RWPE2 (cell line): ENCODE measurements at regions not wholly inside any gene's neighbourhood (a gene's known extent, or its start where the extent isn't known, plus 50 kb on each side); places are given as distances from the start of the nearest gene placed in this dataset.

ENCODE experiments used
- ATAC-seq: fragments of 200-7000 bp; cut with Tn5 transposase; 3 replicates; pipeline ENCODE4 v1.9.1; 2021; ENCODE audit warnings: low read depth
- DNase-seq: peaks from one replicate; pipeline ENCODE4 v3.0.0-alpha.2; 2020; ENCODE audit warnings: low spot score
- H3K27ac ChIP-seq: fragments of 450-650 bp; 2 replicates; pipeline ENCODE4 v1.5.1; 2017; ENCODE audit warnings: mild to moderate bottlenecking; ENCODE audit not compliant: poor library complexity, severe bottlenecking
- H3K27me3 ChIP-seq: fragments of 250-450 bp; sonication (Bioruptor Pico); 2 replicates; pipeline ENCODE4 v1.5.1; 2021; ENCODE audit warnings: mild to moderate bottlenecking, moderate library complexity; ENCODE audit not compliant: insufficient read depth, poor library complexity, severe bottlenecking
- H3K36me3 ChIP-seq: fragments of 250-450 bp; sonication (Bioruptor Pico); 2 replicates; pipeline ENCODE4 v1.5.1; 2020; ENCODE audit warnings: low read depth, mild to moderate bottlenecking, moderate library complexity
- H3K4me1 ChIP-seq: fragments of 250-450 bp; sonication (Bioruptor Pico); 2 replicates; pipeline ENCODE4 v1.5.1; 2021; ENCODE audit warnings: mild to moderate bottlenecking, moderate library complexity; ENCODE audit not compliant: insufficient read depth, poor library complexity, severe bottlenecking
- H3K4me3 ChIP-seq: fragments of 250-450 bp; sonication (Bioruptor Pico); 2 replicates; pipeline ENCODE4 v1.5.1; 2021; ENCODE audit warnings: mild to moderate bottlenecking, moderate library complexity; ENCODE audit not compliant: severe bottlenecking
- H3K9me3 ChIP-seq: fragments of 250-450 bp; sonication (Bioruptor Pico); 2 replicates; pipeline ENCODE4 v1.5.1; 2021; ENCODE audit warnings: mild to moderate bottlenecking, moderate library complexity; ENCODE audit not compliant: severe bottlenecking
- TF ChIP-seq, protein P1 (sequence below): fragments of 450-650 bp; IDR thresholded peaks from one replicate; pipeline ENCODE4 v1.5.1; 2017; ENCODE audit warnings: mild to moderate bottlenecking, moderate library complexity; ENCODE audit not compliant: poor library complexity, severe bottlenecking

DNA sequence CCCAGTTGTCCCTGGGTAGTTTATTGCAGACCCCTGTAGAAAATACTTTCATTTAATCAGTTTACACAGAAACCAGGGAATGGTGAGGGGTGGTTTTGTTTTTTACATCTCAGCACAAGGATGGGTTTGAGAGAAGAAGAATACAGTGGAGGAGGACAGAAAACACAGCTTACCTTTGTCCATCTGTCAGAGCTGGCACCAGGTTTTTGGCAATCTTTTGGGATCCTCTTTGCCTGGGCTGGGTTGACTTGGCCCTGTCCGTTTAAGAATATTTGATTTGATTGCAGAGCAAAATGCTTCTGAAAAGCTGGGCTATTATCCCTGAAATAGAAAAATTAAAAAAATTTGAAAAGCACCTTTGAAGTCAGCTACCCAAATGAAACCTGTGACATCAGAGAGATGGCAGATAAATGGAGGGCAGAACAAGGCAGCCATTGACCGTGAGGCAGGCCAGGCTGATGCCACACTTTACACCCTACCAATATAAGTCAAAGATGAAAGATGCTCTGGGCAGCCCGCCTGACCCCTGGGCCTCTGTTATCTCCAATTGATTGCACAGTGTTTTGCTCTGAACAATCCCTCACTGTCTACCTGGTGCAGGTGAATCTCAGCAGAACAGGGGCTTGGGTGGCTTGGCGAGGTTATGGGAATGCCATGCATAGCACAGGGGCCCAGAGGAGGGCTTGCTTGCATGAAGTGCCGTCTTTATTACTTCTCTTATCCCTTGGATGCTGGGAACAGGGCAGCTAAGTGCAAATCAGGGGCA lies 218.8 kb downstream of the LMX1A start:
- ATAC-seq (no peak), DNase-seq (no peak)
- TF ChIP-seq, protein P1, sequence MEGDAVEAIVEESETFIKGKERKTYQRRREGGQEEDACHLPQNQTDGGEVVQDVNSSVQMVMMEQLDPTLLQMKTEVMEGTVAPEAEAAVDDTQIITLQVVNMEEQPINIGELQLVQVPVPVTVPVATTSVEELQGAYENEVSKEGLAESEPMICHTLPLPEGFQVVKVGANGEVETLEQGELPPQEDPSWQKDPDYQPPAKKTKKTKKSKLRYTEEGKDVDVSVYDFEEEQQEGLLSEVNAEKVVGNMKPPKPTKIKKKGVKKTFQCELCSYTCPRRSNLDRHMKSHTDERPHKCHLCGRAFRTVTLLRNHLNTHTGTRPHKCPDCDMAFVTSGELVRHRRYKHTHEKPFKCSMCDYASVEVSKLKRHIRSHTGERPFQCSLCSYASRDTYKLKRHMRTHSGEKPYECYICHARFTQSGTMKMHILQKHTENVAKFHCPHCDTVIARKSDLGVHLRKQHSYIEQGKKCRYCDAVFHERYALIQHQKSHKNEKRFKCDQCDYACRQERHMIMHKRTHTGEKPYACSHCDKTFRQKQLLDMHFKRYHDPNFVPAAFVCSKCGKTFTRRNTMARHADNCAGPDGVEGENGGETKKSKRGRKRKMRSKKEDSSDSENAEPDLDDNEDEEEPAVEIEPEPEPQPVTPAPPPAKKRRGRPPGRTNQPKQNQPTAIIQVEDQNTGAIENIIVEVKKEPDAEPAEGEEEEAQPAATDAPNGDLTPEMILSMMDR = no peak
- Histone ChIP-seq H3K9me3 (no peaks in the 10 kb centered on the region), H3K36me3 (no peaks in the 10 kb centered on the region), H3K4me3 (no peak overlapping the region), H3K27ac (no peak overlapping the region), H3K4me1 (no peaks in the 10 kb centered on the region), H3K27me3 (peaks cover 3% of the 10 kb centered on the region)

DNA sequence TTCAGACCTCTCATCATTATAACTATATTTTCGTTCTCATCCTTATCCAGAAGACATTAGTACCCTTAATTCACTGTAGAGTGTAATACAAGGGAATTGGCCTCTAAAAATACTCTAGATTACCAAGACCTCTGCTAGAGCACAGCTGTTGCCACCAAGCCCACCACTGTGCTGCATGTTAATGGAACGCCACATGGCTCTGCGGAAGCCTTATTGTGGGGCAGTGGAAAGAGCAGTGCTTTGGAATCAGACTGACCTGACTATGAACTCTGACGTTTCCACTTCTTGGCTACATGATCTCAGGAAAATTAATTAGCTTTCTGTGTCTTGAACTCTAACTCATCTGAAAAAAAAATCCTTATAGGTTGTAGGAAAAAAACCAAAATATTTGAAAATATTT lies 222.1 kb downstream of the LMX1A start:
- no peaks in the 10 kb centered on the region for H3K36me3 ChIP-seq
- ATAC-seq (no peak), DNase-seq (no peak)
- no peak overlapping the region for H3K4me3 ChIP-seq
- no peak overlapping the region for H3K27ac ChIP-seq
- no peaks in the 10 kb centered on the region for H3K4me1 ChIP-seq
- no peaks in the 10 kb centered on the region for H3K9me3 ChIP-seq
- no peaks in the 10 kb centered on the region for H3K27me3 ChIP-seq
- TF ChIP-seq, protein P1 = no peak

DNA sequence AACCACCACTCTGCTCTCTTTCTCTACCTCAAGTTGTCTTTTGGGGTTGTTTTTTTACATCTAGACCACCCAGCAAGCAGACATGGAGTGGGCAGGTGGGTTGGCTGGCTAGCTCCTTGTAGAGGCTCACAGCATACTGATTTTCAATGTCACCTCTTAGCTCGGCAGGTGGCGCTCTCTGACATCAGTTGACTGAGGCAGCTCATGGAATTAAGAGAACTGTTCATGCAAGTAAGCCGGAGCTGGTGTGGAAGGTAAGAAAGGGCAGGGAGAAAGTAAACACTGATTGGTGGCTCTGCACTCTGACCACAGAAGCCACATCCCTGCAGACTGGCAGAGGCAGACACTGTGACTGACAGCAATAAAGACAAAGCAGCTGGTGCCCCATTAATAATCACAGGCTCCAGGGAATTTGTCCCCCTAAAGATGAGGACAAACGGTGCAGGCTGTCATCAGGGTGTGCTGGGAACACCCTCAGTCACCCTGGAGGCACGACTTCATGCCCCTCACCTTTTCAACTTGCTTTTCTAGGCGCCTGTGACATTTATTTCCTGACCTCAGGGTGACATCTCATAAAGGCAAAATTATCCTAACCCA lies 226.8 kb downstream of the LMX1A start:
- TF ChIP-seq, protein P1 = peak; percentile 70
- peak; percentile 76 for ATAC-seq
- H3K27me3 ChIP-seq = peaks cover 8% of the 10 kb centered on the region
- no peak overlapping the region for H3K27ac ChIP-seq
- no peaks in the 10 kb centered on the region for H3K36me3 ChIP-seq
- no peak for DNase-seq
- no peaks in the 10 kb centered on the region for H3K4me1 ChIP-seq
- no peaks in the 10 kb centered on the region for H3K9me3 ChIP-seq
- H3K4me3 ChIP-seq = no peak overlapping the region

DNA sequence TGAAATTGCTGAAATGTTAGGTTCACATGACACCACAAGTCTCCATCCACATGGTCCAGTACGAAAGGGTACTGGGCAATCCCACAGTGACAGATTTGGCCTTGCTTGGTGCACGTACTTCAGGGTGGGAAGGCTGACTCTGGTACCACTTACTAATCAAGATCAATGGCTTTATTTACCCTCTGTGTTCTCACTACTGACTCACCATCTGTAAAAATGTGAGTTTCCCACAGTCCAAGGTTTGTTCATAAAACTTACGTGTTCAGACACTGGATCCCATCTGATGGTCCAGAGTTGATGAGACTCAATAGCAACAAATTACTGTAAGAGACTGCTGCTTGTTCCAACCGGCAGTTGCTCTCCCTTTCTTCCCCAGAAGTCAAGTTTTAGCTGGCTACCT lies 231.7 kb downstream of the LMX1A start:
- TF ChIP-seq, protein P1 = no peak
- Histone ChIP-seq H3K27ac (no peak overlapping the region), H3K4me3 (no peak overlapping the region), H3K4me1 (no peaks in the 10 kb centered on the region), H3K27me3 (peaks cover 8% of the 10 kb centered on the region), H3K36me3 (no peaks in the 10 kb centered on the region), H3K9me3 (no peaks in the 10 kb centered on the region)
- peak; percentile 60; the same call in 2 of the 3 replicates for ATAC-seq
- DNase-seq = no peak

DNA sequence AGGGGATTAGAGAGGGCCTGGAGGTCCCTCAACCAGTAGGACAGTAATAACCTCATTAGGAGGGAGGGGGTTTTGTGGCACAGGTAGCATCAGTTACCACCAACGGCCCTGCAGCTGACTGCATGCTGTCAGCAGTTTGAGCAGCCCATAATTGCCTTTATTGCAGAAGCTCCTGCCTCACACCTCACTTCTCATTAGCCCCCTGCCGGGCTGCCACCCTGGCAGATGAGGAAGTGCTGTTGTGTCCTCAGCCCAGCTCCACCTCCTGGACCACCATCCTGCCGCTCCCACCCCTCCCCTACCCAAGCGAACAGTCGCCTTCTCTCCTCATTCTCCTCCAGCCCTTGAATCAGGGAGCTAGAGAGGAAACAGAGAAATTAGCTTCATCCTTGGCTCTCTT lies 237.4 kb downstream of the LMX1A start:
- Histone ChIP-seq H3K36me3 (no peaks in the 10 kb centered on the region), H3K4me1 (peaks cover 11% of the 10 kb centered on the region), H3K9me3 (no peaks in the 10 kb centered on the region), H3K27ac (no peak overlapping the region), H3K27me3 (no peaks in the 10 kb centered on the region), H3K4me3 (no peak overlapping the region)
- DNase-seq = no peak
- TF ChIP-seq, protein P1 = no peak
- no peak for ATAC-seq
